Pancreas (tissue), 10 donors: ENCODE measurements at regions not wholly inside any gene's neighbourhood (a gene's known extent, or its start where the extent isn't known, plus 50 kb on each side); places are given as distances from the start of the nearest gene placed in this dataset.

Experiments used
- ATAC-seq, 4 donors: fragments of 200-7000 bp; cut with Tn5 transposase; one replicate each; pipeline versions ENCODE4 v1.8.0 to v1.9.1; 2020; ENCODE audit warnings: mild to moderate bottlenecking in 4 of 4, moderate library complexity in 4 of 4
- DNase-seq, 6 donors: peaks; one replicate each; pipeline ENCODE4 v3.0.0-alpha.2; 2020
- FAIRE-seq: peaks from 2 replicates; lab custom pipeline; 2012; peaks lifted over from hg19 to GRCh38; lab: Jason Lieb, UNC
- H3K27ac ChIP-seq, 4 donors: fragments of 200-600 bp; sonication (generic); 1 replicate in 3 of 4; 2 replicates in 1 of 4; pipeline versions ENCODE4 v1.5.0 to v1.8.0; 2020
- H3K27me3 ChIP-seq, 4 donors: fragments of 200-600 bp; one replicate each; pipeline ENCODE4 v1.8.0; 2021
- H3K36me3 ChIP-seq, 3 donors: fragments of 200-600 bp; sonication (generic) in 1 of 3; one replicate each; pipeline versions ENCODE4 v1.5.0 to v1.8.0; 2020 to 2021
- H3K4me1 ChIP-seq, 3 donors: fragments of 200-600 bp; one replicate each; pipeline ENCODE4 v1.8.0; 2021
- H3K4me3 ChIP-seq, 4 donors: fragments of 200-600 bp; sonication (generic) in 2 of 4; one replicate each; pipeline versions ENCODE4 v1.5.0 to v1.8.0; 2020 to 2021
- H3K9me3 ChIP-seq, 4 donors: fragments of 200-600 bp; one replicate each; pipeline ENCODE4 v1.8.0; 2021
- CTCF ChIP-seq, 4 donors: fragments of 200-600 bp; sonication (generic) in 3 of 4; IDR thresholded peaks; one replicate each; pipeline versions ENCODE4 v1.5.0 to v1.8.0; 2021; ENCODE audit warnings: antibody characterized with exemption in 4 of 4
- WGBS, 2 donors: extraction: QIAGEN DNeasy Blood & Tissue Kit; methylation state at CpG; one replicate each; pipeline ENCODE4 v1.1.7; 2013; 5-methylcytosine and 5-hydroxymethylcytosine counted together
- intact Hi-C, 3 donors: fragments of 100-400 bp; cut with DNase I; formaldehyde crosslinking; loops; one replicate each; pipeline versions ENCODE4 v1.11.1 to v1.14.2; 2022
- donor health status: healthy with polysubstance abuse.
- donor health status: DM: no; HTN: no; CAD: no; lungs with moderate emphysema.
- donor health status: DM: no; HTN: no; CAD: no.
- donor health status: control.
- donor health status: control.
- donor health status: Bipolar disorder and iron deficiency.
- donor health status: DM: yes; HTN: yes; CAD: no.
- donor health status: DM: no; HTN: no; CAD: no.
- donor health status: DM: no; HTN: no; CAD: no.
- donor health status: DM: yes; HTN: yes; CAD: no.

DNA sequence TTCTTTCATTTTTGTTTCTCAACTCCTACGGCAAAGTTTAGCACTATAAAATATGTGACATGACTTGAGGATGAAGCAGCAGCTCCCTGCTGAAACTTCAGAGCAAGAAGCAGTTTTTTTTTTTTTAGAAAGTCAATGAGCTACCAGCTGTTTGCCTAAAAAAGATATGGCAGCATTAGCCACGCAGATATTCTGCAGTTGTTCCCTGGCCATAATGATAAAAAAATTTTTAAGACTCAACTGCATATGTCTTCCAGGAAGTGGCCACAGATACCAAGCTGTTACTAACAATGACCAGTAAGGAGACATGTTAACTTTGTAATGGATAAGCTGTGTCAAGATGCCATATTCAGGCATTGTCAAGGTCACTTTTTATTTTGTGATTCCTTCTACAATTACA, 319.6 kb upstream of the CDH11 start:
- DNase-seq (no peak), FAIRE-seq (no peak), ATAC-seq (no peak)
- intact Hi-C loops, result no loop called here
- no peak for TF ChIP-seq CTCF (IDR thresholded peaks at IDR 0.05)
- WGBS, 2 donors, result 54 to 61% methylated on average over 2 of the region's 2 CpGs
- Histone ChIP-seq H3K4me1 (no peaks in the 10 kb centered on the region), H3K27ac (no peak overlapping the region), H3K4me3 (no peak overlapping the region), H3K27me3 (peaks cover 0 to 6% (median 0%) of the 10 kb centered on the region in 4 donors), H3K36me3 (no peaks in the 10 kb centered on the region), H3K9me3 (no peaks in the 10 kb centered on the region)

DNA sequence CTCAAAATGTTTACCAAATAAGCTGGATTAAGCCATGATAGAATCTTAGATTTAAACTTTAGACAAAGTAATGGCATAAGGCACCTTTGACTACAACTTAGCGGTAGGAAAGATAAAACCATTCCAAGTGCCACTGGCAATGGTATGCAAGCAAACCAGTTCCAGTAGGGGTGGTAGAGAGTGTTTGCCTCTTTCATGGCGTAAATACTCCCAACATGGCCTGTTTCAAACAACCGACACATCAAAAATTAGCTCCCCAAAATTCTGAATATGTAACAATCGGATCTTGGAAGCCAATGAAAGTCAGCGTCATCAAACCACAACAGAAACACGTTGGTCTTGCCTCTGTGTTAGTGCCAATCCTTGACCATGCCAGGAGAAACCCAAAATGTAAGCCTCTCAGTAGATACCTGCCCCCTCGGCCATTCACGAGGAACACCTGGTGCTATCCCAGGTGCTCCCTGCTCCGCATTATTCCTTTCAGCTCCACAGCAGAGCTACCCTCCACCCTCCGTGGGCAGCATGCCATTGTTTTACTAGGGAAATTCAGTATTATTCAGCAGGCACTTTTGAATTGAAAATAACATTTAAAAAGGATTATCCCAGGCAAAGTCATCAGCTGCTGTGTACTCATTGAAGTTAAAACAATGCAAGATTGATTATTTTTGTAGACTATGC, 307.8 kb upstream of the CDH11 start:
- Histone ChIP-seq H3K27me3 (no peaks in the 10 kb centered on the region), H3K4me3 (no peak overlapping the region), H3K9me3 (no peaks in the 10 kb centered on the region), H3K4me1 (no peaks in the 10 kb centered on the region), H3K36me3 (no peaks in the 10 kb centered on the region), H3K27ac (no peak overlapping the region)
- DNase-seq, result no peak
- intact Hi-C loops, result no loop called here
- ATAC-seq, result no peak
- WGBS, 2 donors, result 53 to 57% methylated on average over 10 of the region's 10 CpGs
- no peak for FAIRE-seq
- TF ChIP-seq CTCF (IDR thresholded peaks at IDR 0.05), result no peak

DNA sequence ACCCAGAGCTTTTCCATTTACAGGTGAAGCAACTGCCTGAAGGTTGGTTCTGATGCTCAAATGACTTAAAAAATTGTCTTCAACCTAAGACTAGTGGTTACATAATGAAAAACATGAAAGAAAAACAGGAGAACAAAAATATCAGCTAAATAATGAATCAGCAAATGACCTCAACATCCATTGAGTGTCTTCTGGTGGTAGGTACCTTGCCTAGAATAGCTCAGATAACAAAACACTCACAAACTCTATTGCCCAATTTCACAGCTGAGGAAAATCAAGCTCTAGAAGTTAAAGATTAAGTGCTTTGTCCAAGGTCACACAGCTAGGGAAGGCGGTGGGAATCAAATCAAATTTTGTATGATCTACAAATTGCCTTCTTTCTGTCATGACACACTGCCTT, 304.6 kb upstream of the CDH11 start:
- H3K9me3 ChIP-seq, result no peaks in the 10 kb centered on the region
- intact Hi-C loops, result no loop called here
- ATAC-seq, result no peak
- H3K27ac ChIP-seq, result no peak overlapping the region
- no peak for DNase-seq
- no peak for TF ChIP-seq CTCF (IDR thresholded peaks at IDR 0.05)
- no peak overlapping the region for H3K4me3 ChIP-seq
- H3K36me3 ChIP-seq, result no peaks in the 10 kb centered on the region
- 23 to 25% methylated on average over 1 of the region's 1 CpG for WGBS, 2 donors
- no peak for FAIRE-seq
- H3K27me3 ChIP-seq, result no peaks in the 10 kb centered on the region
- no peaks in the 10 kb centered on the region for H3K4me1 ChIP-seq

DNA sequence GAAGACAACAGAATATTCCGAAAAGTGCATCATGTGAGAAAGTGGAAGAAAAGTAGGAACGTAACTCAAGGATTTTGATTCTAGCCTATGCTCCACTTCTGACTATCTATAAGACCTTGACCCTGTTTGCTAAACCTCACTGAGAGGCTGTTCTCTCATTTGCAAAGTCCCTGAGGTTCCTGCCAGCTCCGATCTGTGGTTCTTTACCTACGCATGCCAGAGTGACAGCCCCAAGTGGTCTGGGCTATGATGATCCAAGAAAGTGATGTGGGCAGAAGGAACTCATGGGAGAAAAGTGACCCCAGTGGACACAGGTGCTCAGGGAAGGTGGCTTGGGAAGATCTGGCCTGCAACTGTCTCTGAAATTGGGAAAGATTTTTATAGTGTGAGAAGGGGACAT, 301.1 kb upstream of the CDH11 start:
- H3K27me3 ChIP-seq, result no peaks in the 10 kb centered on the region
- no peak for TF ChIP-seq CTCF (IDR thresholded peaks at IDR 0.05)
- no peak for ATAC-seq
- no peak overlapping the region for H3K4me3 ChIP-seq
- no peaks in the 10 kb centered on the region for H3K4me1 ChIP-seq
- no peak for FAIRE-seq
- H3K27ac ChIP-seq, result no peak overlapping the region
- 62 to 69% methylated on average over 4 of the region's 4 CpGs for WGBS, 2 donors
- intact Hi-C loops, result no loop called here
- no peaks in the 10 kb centered on the region for H3K36me3 ChIP-seq
- no peak for DNase-seq
- no peaks in the 10 kb centered on the region for H3K9me3 ChIP-seq

DNA sequence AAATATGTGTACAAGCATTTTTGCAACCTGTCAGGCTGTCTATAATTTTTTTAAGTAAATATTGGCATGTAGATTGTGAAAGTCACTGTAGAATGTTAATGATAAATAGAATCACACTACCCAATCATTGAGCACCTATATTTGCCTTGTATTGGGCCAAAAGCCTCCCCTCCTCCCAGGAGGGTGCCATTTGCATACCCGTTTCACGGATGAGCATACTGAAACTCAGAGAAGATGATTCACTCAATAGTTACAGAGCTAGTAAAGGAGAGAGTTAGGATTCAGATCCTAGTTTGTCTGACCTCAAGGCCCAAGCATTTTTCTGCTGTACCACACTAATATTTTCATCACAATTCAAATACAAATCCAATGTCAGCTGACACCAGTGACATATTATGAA, 299.7 kb upstream of the CDH11 start:
- H3K36me3 ChIP-seq, result no peaks in the 10 kb centered on the region
- no peaks in the 10 kb centered on the region for H3K4me1 ChIP-seq
- FAIRE-seq (no peak), DNase-seq (no peak), ATAC-seq (no peak)
- no peaks in the 10 kb centered on the region for H3K27me3 ChIP-seq
- no peak overlapping the region for H3K27ac ChIP-seq
- H3K4me3 ChIP-seq, result no peak overlapping the region
- no peak for TF ChIP-seq CTCF (IDR thresholded peaks at IDR 0.05)
- intact Hi-C loops, result no loop called here
- 32 to 41% methylated on average over 2 of the region's 2 CpGs for WGBS, 2 donors
- no peaks in the 10 kb centered on the region for H3K9me3 ChIP-seq
